ENCODE measurements at regions not wholly inside any gene's neighbourhood (a gene's known extent, or its start where the extent isn't known, plus 50 kb on each side); places are given as distances from the start of the nearest gene placed in this dataset.

DNA sequence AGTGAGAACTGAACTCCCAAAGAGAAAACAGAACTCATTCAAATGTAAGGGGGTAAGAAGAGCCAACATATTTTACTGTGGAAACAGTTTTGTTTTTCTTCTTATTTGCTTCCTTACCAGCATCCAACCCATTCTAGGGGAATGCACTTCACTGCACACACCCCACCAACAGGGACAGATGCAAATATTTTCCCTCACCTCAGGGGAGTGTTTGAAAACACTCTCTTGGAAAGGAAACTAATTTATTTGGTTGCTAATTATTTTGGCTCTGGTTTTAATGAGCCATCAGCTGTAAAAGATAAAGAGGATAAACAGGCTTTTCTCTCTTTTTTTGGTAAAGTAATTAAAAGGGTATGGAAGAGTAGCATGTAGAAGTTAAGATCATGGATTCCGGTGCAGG, 413.4 kb downstream of the MAN2A1 start:
- TF ChIP-seq, protein P1, sequence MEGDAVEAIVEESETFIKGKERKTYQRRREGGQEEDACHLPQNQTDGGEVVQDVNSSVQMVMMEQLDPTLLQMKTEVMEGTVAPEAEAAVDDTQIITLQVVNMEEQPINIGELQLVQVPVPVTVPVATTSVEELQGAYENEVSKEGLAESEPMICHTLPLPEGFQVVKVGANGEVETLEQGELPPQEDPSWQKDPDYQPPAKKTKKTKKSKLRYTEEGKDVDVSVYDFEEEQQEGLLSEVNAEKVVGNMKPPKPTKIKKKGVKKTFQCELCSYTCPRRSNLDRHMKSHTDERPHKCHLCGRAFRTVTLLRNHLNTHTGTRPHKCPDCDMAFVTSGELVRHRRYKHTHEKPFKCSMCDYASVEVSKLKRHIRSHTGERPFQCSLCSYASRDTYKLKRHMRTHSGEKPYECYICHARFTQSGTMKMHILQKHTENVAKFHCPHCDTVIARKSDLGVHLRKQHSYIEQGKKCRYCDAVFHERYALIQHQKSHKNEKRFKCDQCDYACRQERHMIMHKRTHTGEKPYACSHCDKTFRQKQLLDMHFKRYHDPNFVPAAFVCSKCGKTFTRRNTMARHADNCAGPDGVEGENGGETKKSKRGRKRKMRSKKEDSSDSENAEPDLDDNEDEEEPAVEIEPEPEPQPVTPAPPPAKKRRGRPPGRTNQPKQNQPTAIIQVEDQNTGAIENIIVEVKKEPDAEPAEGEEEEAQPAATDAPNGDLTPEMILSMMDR (IDR thresholded peaks at IDR 0.05) = no peak
- no peak for TF ChIP-seq POLR2AphosphoS5 (IDR thresholded peaks at IDR 0.05)
